GM23248 (cell line): ENCODE measurements at regions not wholly inside any gene's neighbourhood (a gene's known extent, or its start where the extent isn't known, plus 50 kb on each side); places are given as distances from the start of the nearest gene placed in this dataset.

ENCODE experiments used
- DNase-seq: peaks from one replicate; pipeline ENCODE4 v3.0.0-alpha.2; 2015
- H2AFZ ChIP-seq: fragments of 200-600 bp; sonication (generic); 2 replicates; pipeline ENCODE4 v1.6.1; 2016; ENCODE audit warnings: antibody characterized with exemption
- H3F3A ChIP-seq: fragments of 200-600 bp; sonication (generic); 2 replicates; pipeline ENCODE4 v1.6.1; 2016; ENCODE audit warnings: mild to moderate bottlenecking, antibody characterized with exemption, mixed run types; ENCODE audit not compliant: insufficient read depth
- H3K27ac ChIP-seq: fragments of 200-600 bp; sonication (generic); 2 replicates; pipeline ENCODE4 v1.5.1; 2016; ENCODE audit warnings: mild to moderate bottlenecking
- H3K27me3 ChIP-seq: fragments of 200-600 bp; sonication (generic); replicated peaks from 2 replicates; pipeline ENCODE4 v1.6.1; 2016; ENCODE audit warnings: mild to moderate bottlenecking; ENCODE audit not compliant: insufficient read depth
- H3K36me3 ChIP-seq: fragments of 200-600 bp; sonication (generic); 2 replicates; pipeline ENCODE4 v1.6.1; 2016; ENCODE audit warnings: low read depth, mild to moderate bottlenecking
- H3K4me1 ChIP-seq: fragments of 200-600 bp; sonication (generic); 2 replicates; pipeline ENCODE4 v1.6.1; 2016; ENCODE audit warnings: mild to moderate bottlenecking; ENCODE audit not compliant: insufficient read depth
- H3K4me2 ChIP-seq: fragments of 200-600 bp; sonication (generic); one replicate; pipeline ENCODE4 v1.6.1; 2016; ENCODE audit warnings: mild to moderate bottlenecking; ENCODE audit not compliant: unreplicated experiment
- H3K4me3 ChIP-seq: fragments of 200-600 bp; sonication (generic); 2 replicates; pipeline ENCODE4 v1.5.1; 2016; ENCODE audit warnings: mild to moderate bottlenecking
- H3K79me2 ChIP-seq: fragments of 200-600 bp; sonication (generic); 2 replicates; pipeline ENCODE4 v1.6.1; 2016; ENCODE audit warnings: mild to moderate bottlenecking; ENCODE audit not compliant: insufficient read depth
- H3K9ac ChIP-seq: fragments of 200-600 bp; sonication (generic); 2 replicates; pipeline ENCODE4 v1.6.1; 2016; ENCODE audit warnings: mild to moderate bottlenecking
- H3K9me2 ChIP-seq: fragments of 200-600 bp; sonication (generic); 2 replicates; pipeline ENCODE4 v1.6.1; 2016; ENCODE audit warnings: mixed run types, mild to moderate bottlenecking, moderate library complexity; ENCODE audit not compliant: insufficient read depth
- H3K9me3 ChIP-seq: fragments of 200-600 bp; sonication (generic); one replicate; pipeline ENCODE4 v1.6.1; 2017; ENCODE audit warnings: low read depth
- H4K20me1 ChIP-seq: fragments of 200-600 bp; sonication (generic); 2 replicates; pipeline ENCODE4 v1.6.0; 2016; ENCODE audit not compliant: insufficient read depth
- EZH2 ChIP-seq: fragments of 200-600 bp; sonication (generic); IDR thresholded peaks from 2 replicates; pipeline ENCODE4 v1.6.1; 2018; ENCODE audit warnings: antibody characterized with exemption, mild to moderate bottlenecking; ENCODE audit not compliant: insufficient read depth, poor library complexity, severe bottlenecking
- EZH2phosphoT487 ChIP-seq: fragments of 200-600 bp; sonication (generic); IDR thresholded peaks from 2 replicates; pipeline ENCODE4 v1.6.1; 2018; ENCODE audit warnings: antibody characterized with exemption, moderate library complexity, mild to moderate bottlenecking, low read depth; ENCODE audit not compliant: insufficient read depth
- WGBS, 2 experiments: methylation state at CpG; one replicate each; pipeline ENCODE4 v1.1.6; 2015 to 2017; ENCODE audit warnings: low lambda C conversion rate in 2 of 2, low coverage in 1 of 2; ENCODE audit errors: missing lambda C conversion rate in 2 of 2; 5-methylcytosine and 5-hydroxymethylcytosine counted together
- in situ Hi-C: fragments of 300-500 bp; cut with MboI; formaldehyde crosslinking; loops from 2 replicates; pipeline ENCODE4 v1.15.0; 2020

- Histone ChIP-seq H3K79me2 (no peaks in the 10 kb centered on the region), H2AFZ (no peak overlapping the region), H4K20me1 (no peaks in the 10 kb centered on the region), H3K27me3 (no peaks in the 10 kb centered on the region), H3K9me3 (no peaks in the 10 kb centered on the region), H3K27ac (no peak overlapping the region), H3K9ac (no peak overlapping the region), H3K4me1 (no peaks in the 10 kb centered on the region), H3F3A (no peaks in the 10 kb centered on the region), H3K36me3 (no peaks in the 10 kb centered on the region), H3K9me2 (no peaks in the 10 kb centered on the region; the same call in 1 of the 2 replicates), H3K4me3 (no peak overlapping the region), H3K4me2 (no peak overlapping the region)
- WGBS, 2 experiments, result 19 to 27% methylated on average over 3 of the region's 3 CpGs
- in situ Hi-C loops, result no loop called here
- TF ChIP-seq EZH2phosphoT487 (no peak), EZH2 (no peak)
- no peak for DNase-seq
These were observed 297.8 kb downstream of the FOXG1 start for GRCh38 chr14:29064305-29064900.

- Histone ChIP-seq H3F3A (no peaks in the 10 kb centered on the region), H3K9ac (no peak overlapping the region), H3K27ac (no peak overlapping the region), H3K9me2 (no peaks in the 10 kb centered on the region; the same call in 1 of the 2 replicates), H3K4me1 (no peaks in the 10 kb centered on the region), H2AFZ (no peak overlapping the region), H3K4me3 (no peak overlapping the region), H3K36me3 (no peaks in the 10 kb centered on the region), H3K27me3 (0 out of 2 replicates have a peak, but pooled peaks cover 4% of the 10 kb centered on the region), H3K4me2 (no peak overlapping the region), H3K79me2 (no peaks in the 10 kb centered on the region), H4K20me1 (no peaks in the 10 kb centered on the region), H3K9me3 (no peaks in the 10 kb centered on the region)
- DNase-seq, result no peak
- WGBS, 2 experiments, result 0 to 17% methylated on average over 1 of the region's 1 CpG
- TF ChIP-seq EZH2, result no peak
- TF ChIP-seq EZH2phosphoT487, result no peak
- in situ Hi-C loops, result no loop called here
These were observed 302.6 kb downstream of the FOXG1 start for GRCh38 chr14:29069228-29069627.

GRCh38 chr14:29075761-29076160 is 309.2 kb downstream of the FOXG1 start:
- Histone ChIP-seq H3K9ac (no peak overlapping the region), H3K27me3 (0 out of 2 replicates have a peak, but pooled peaks cover 4% of the 10 kb centered on the region), H3F3A (no peaks in the 10 kb centered on the region), H3K4me1 (no peaks in the 10 kb centered on the region), H3K4me3 (no peak overlapping the region), H4K20me1 (no peaks in the 10 kb centered on the region), H3K36me3 (no peaks in the 10 kb centered on the region), H3K9me2 (no peaks in the 10 kb centered on the region), H3K79me2 (no peaks in the 10 kb centered on the region), H3K4me2 (no peak overlapping the region), H2AFZ (no peak overlapping the region), H3K9me3 (no peaks in the 10 kb centered on the region), H3K27ac (no peak overlapping the region)
- DNase-seq, result no peak
- in situ Hi-C loops, result no loop called here
- TF ChIP-seq EZH2 (no peak), EZH2phosphoT487 (no peak)

- H2AFZ ChIP-seq, result no peak overlapping the region
- no peaks in the 10 kb centered on the region for H3K79me2 ChIP-seq
- H3K4me2 ChIP-seq, result no peak overlapping the region
- no peak overlapping the region for H3K4me3 ChIP-seq
- no peaks in the 10 kb centered on the region for H3K9me3 ChIP-seq
- no peak overlapping the region for H3K27ac ChIP-seq
- H4K20me1 ChIP-seq, result no peaks in the 10 kb centered on the region
- H3K36me3 ChIP-seq, result no peaks in the 10 kb centered on the region
- no peaks in the 10 kb centered on the region for H3F3A ChIP-seq
- 48 to 55% methylated on average over 2 of the region's 2 CpGs for WGBS, 2 experiments
- no peak for DNase-seq
- H3K4me1 ChIP-seq, result no peaks in the 10 kb centered on the region
- no peaks in the 10 kb centered on the region for H3K9me2 ChIP-seq
- H3K9ac ChIP-seq, result no peak overlapping the region
- H3K27me3 ChIP-seq, result 0 out of 2 replicates have a peak, but pooled peaks cover 4% of the 10 kb centered on the region
- in situ Hi-C loops, result no loop called here
- TF ChIP-seq EZH2phosphoT487 (no peak), EZH2 (no peak)
These were observed 311.3 kb downstream of the FOXG1 start for GRCh38 chr14:29077916-29078315.
